ENCODE measurements at regions not wholly inside any gene's neighbourhood (a gene's known extent, or its start where the extent isn't known, plus 50 kb on each side); places are given as distances from the start of the nearest gene placed in this dataset.

- H3K4me3 ChIP-seq (ENCODE audit: low read depth in 2 of 2, low read length in 1 of 2): no peak overlapping the region
- H4K20me1 ChIP-seq (ENCODE audit: insufficient read depth): no peaks in the 10 kb centered on the region
- CTCF ChIA-PET: no interaction called here
- no peak overlapping the region for H3K27ac ChIP-seq (ENCODE audit: low read depth in 2 of 2, low read length in 1 of 2)
- H3K9ac ChIP-seq: no peak overlapping the region
- no peaks in the 10 kb centered on the region for H3K27me3 ChIP-seq (ENCODE audit: insufficient read depth)
- no peaks in the 10 kb centered on the region; the same call in 1 of the 2 replicates for H3K9me3 ChIP-seq
- H3K36me3 ChIP-seq (replicated peaks in 1 of 2; ENCODE audit: control insufficient read depth in 1 of 2, insufficient read depth in 2 of 2, low read length in 1 of 2): no peaks in the 10 kb centered on the region
- no peak overlapping the region for H3K4me2 ChIP-seq
- whole genome bisulfite sequencing (ENCODE audit: low lambda C conversion rate): 80% methylated on average over 12 of the region's 12 CpGs
- TF ChIP-seq FOSL2 (IDR thresholded peaks at IDR 0.05; ENCODE audit: borderline replicate concordance, low read depth) (no peak), EZH2phosphoT487 (IDR thresholded peaks at IDR 0.05; ENCODE audit: borderline replicate concordance, low read depth) (no peak), RCOR1 (IDR thresholded peaks at IDR 0.05; ENCODE audit: low read length) (no peak), MXI1 (IDR thresholded peaks at IDR 0.05; ENCODE audit: low read depth, low read length) (no peak)
- no peaks in the 10 kb centered on the region; a peak in 1 of 4 replicates for H3K4me1 ChIP-seq (ENCODE audit: control insufficient read depth in 1 of 2, insufficient read depth in 2 of 2, low read depth in 1 of 2, low read length in 1 of 2)
- H3K79me2 ChIP-seq (ENCODE audit: insufficient read depth): no peaks in the 10 kb centered on the region
- H2AFZ ChIP-seq (ENCODE audit: low read depth): no peak overlapping the region
- DNase-seq: no peak
- H3K9me2 ChIP-seq: no peaks in the 10 kb centered on the region
- H3F3A ChIP-seq (replicated peaks; ENCODE audit: insufficient read depth): no peaks in the 10 kb centered on the region
- POLR2A ChIA-PET: no interaction called here
Observed at GRCh38 chr9:88694625-88695024, 159.6 kb downstream of the NXNL2 start.

GRCh38 chr9:88696501-88696900, 161.5 kb downstream of the NXNL2 start:
- no peaks in the 10 kb centered on the region for H3K79me2 ChIP-seq (ENCODE audit: insufficient read depth)
- no peaks in the 10 kb centered on the region for H3K9me2 ChIP-seq
- TF ChIP-seq EP300 (IDR thresholded peaks at IDR 0.05; ENCODE audit: borderline replicate concordance in 1 of 2, low read depth in 1 of 2, low read length in 1 of 2): no peak
- H3K4me2 ChIP-seq: no peak overlapping the region
- WGBS (ENCODE audit: low lambda C conversion rate): 60% methylated on average over 7 of the region's 9 CpGs
- no peak overlapping the region for H2AFZ ChIP-seq (ENCODE audit: low read depth)
- H4K20me1 ChIP-seq (ENCODE audit: insufficient read depth): no peaks in the 10 kb centered on the region
- no peak overlapping the region for H3K27ac ChIP-seq (ENCODE audit: low read depth in 2 of 2, low read length in 1 of 2)
- H3K4me3 ChIP-seq (ENCODE audit: low read depth in 2 of 2, low read length in 1 of 2): no peak overlapping the region
- H3K9ac ChIP-seq: no peak overlapping the region
- ChIA-PET POLR2A (no interaction called here), CTCF (no interaction called here)
- H3K27me3 ChIP-seq (ENCODE audit: insufficient read depth): no peaks in the 10 kb centered on the region
- no peaks in the 10 kb centered on the region; the same call in 1 of the 2 replicates for H3K9me3 ChIP-seq
- H3K4me1 ChIP-seq (ENCODE audit: control insufficient read depth in 1 of 2, insufficient read depth in 2 of 2, low read depth in 1 of 2, low read length in 1 of 2): no peaks in the 10 kb centered on the region; a peak in 1 of 4 replicates
- H3F3A ChIP-seq (replicated peaks; ENCODE audit: insufficient read depth): no peaks in the 10 kb centered on the region
- H3K36me3 ChIP-seq (replicated peaks in 1 of 2; ENCODE audit: control insufficient read depth in 1 of 2, insufficient read depth in 2 of 2, low read length in 1 of 2): no peaks in the 10 kb centered on the region
- DNase-seq: no peak

- Histone ChIP-seq H3K27me3 (ENCODE audit: insufficient read depth) (no peaks in the 10 kb centered on the region), H3K27ac (ENCODE audit: low read depth in 2 of 2, low read length in 1 of 2) (no peak overlapping the region), H3K79me2 (ENCODE audit: insufficient read depth) (no peaks in the 10 kb centered on the region), H3K4me1 (ENCODE audit: control insufficient read depth in 1 of 2, insufficient read depth in 2 of 2, low read depth in 1 of 2, low read length in 1 of 2) (no peaks in the 10 kb centered on the region; a peak in 1 of 4 replicates), H2AFZ (ENCODE audit: low read depth) (no peak overlapping the region), H3K36me3 (replicated peaks in 1 of 2; ENCODE audit: control insufficient read depth in 1 of 2, insufficient read depth in 2 of 2, low read length in 1 of 2) (no peaks in the 10 kb centered on the region), H3K9me2 (no peaks in the 10 kb centered on the region), H3K4me2 (no peak overlapping the region), H3K9me3 (no peaks in the 10 kb centered on the region; the same call in 1 of the 2 replicates), H3F3A (replicated peaks; ENCODE audit: insufficient read depth) (no peaks in the 10 kb centered on the region), H3K9ac (no peak overlapping the region), H3K4me3 (ENCODE audit: low read depth in 2 of 2, low read length in 1 of 2) (no peak overlapping the region), H4K20me1 (ENCODE audit: insufficient read depth) (no peaks in the 10 kb centered on the region)
- WGBS (ENCODE audit: low lambda C conversion rate): 62% methylated on average over 8 of the region's 8 CpGs
- ChIA-PET POLR2A (no interaction called here), CTCF (interaction anchor here (0.5 to 1.4 kb wide), 2 partner anchors 9 to 31 kb away, joined by 3 to 5 read pairs; no protein-coding TSS in a partner anchor)
- TF ChIP-seq JUND (IDR thresholded peaks at IDR 0.05) (no peak), RXRA (IDR thresholded peaks at IDR 0.05; ENCODE audit: borderline replicate concordance, low read depth) (no peak), RFX5 (IDR thresholded peaks at IDR 0.05; ENCODE audit: low read length) (no peak), CHD2 (IDR thresholded peaks at IDR 0.05; ENCODE audit: low read length, partially characterized antibody) (no peak), YY1 (IDR thresholded peaks at IDR 0.05; ENCODE audit: low read depth) (no peak), MXI1 (IDR thresholded peaks at IDR 0.05; ENCODE audit: low read depth, low read length) (no peak)
- no peak for DNase-seq
Observed at GRCh38 chr9:88697764-88698432, 162.9 kb downstream of the NXNL2 start.
